Chondrocyte (in vitro differentiated cells): ENCODE measurements at regions not wholly inside any gene's neighbourhood (a gene's known extent, or its start where the extent isn't known, plus 50 kb on each side); places are given as distances from the start of the nearest gene placed in this dataset.

Experiments
- DNase-seq: peaks from one replicate; pipeline ENCODE4 v3.0.0; 2021; ENCODE audit warnings: mixed read lengths, low spot score
- H3K27ac Mint-ChIP-seq: one replicate; pipeline ENCODE4 v1.8.0; 2021; ENCODE audit warnings: mild to moderate bottlenecking, moderate library complexity, mixed read lengths; ENCODE audit not compliant: unreplicated experiment
- H3K27me3 Mint-ChIP-seq: 2 replicates; pipeline ENCODE4 v1.8.0; 2021; ENCODE audit warnings: low read depth, mixed read lengths
- H3K36me3 Mint-ChIP-seq: 2 replicates; pipeline ENCODE4 v1.8.0; 2021; ENCODE audit warnings: low read depth, mixed read lengths
- H3K4me1 Mint-ChIP-seq: 2 replicates; pipeline ENCODE4 v1.8.0; 2021; ENCODE audit warnings: low read depth, mild to moderate bottlenecking, mixed read lengths
- H3K4me3 Mint-ChIP-seq: one replicate; pipeline ENCODE4 v1.8.0; 2021; ENCODE audit warnings: mild to moderate bottlenecking, moderate library complexity, mixed read lengths; ENCODE audit not compliant: unreplicated experiment
- H3K9me3 Mint-ChIP-seq: 2 replicates; pipeline ENCODE4 v1.8.0; 2021; ENCODE audit warnings: low read depth, mixed read lengths
- CTCF ChIP-seq: fragments of 200-600 bp; sonication (generic); IDR thresholded peaks from 2 replicates; pipeline ENCODE4 v1.5.0; 2021; ENCODE audit warnings: antibody characterized with exemption, mild to moderate bottlenecking, moderate library complexity

- no peak for DNase-seq
- Mint-ChIP-seq H3K9me3 (no peaks in the 10 kb centered on the region), H3K4me1 (no peaks in the 10 kb centered on the region), H3K36me3 (no peaks in the 10 kb centered on the region), H3K27ac (no peak overlapping the region), H3K27me3 (no peaks in the 10 kb centered on the region), H3K4me3 (no peak overlapping the region)
- TF ChIP-seq CTCF = no peak
Measured at GRCh38 chr5:13027874-13028273, 916.6 kb downstream of the DNAH5 start.

- Mint-ChIP-seq H3K9me3 (no peaks in the 10 kb centered on the region), H3K27me3 (peaks cover 3% of the 10 kb centered on the region), H3K27ac (no peak overlapping the region), H3K4me3 (no peak overlapping the region), H3K36me3 (no peaks in the 10 kb centered on the region), H3K4me1 (no peaks in the 10 kb centered on the region)
- DNase-seq = no peak
- no peak for TF ChIP-seq CTCF
Measured at GRCh38 chr5:13019729-13020128, 924.8 kb downstream of the DNAH5 start.

GRCh38 chr5:13003457-13003856 lies 941.0 kb downstream of the DNAH5 start:
- DNase-seq = no peak
- TF ChIP-seq CTCF = no peak
- Mint-ChIP-seq H3K36me3 (no peaks in the 10 kb centered on the region), H3K4me1 (no peaks in the 10 kb centered on the region), H3K27me3 (peaks cover 7% of the 10 kb centered on the region), H3K4me3 (no peak overlapping the region), H3K27ac (no peak overlapping the region), H3K9me3 (no peaks in the 10 kb centered on the region)

GRCh38 chr5:12999667-13000066 lies 944.8 kb downstream of the DNAH5 start:
- Mint-ChIP-seq H3K27me3 (peaks cover 4% of the 10 kb centered on the region), H3K36me3 (no peaks in the 10 kb centered on the region), H3K9me3 (no peaks in the 10 kb centered on the region), H3K4me1 (no peaks in the 10 kb centered on the region), H3K27ac (no peak overlapping the region), H3K4me3 (no peak overlapping the region)
- no peak for TF ChIP-seq CTCF
- no peak for DNase-seq

GRCh38 chr5:12985142-12985541 lies 959.3 kb downstream of the DNAH5 start:
- TF ChIP-seq CTCF = no peak
- Mint-ChIP-seq H3K27ac (no peak overlapping the region), H3K4me3 (no peak overlapping the region), H3K27me3 (peaks cover 2% of the 10 kb centered on the region), H3K36me3 (no peaks in the 10 kb centered on the region), H3K9me3 (no peaks in the 10 kb centered on the region), H3K4me1 (no peaks in the 10 kb centered on the region)
- DNase-seq = no peak
